SK-N-SH (cell line): ENCODE measurements at regions not wholly inside any gene's neighbourhood (a gene's known extent, or its start where the extent isn't known, plus 50 kb on each side); places are given as distances from the start of the nearest gene placed in this dataset.

Source experiments
- CTCF ChIA-PET: fragments of 300-600, 350-600 bp; formaldehyde crosslinking; extraction: SDS; loops from one replicate; lab custom pipeline; 2021; lab: Yijun Ruan, JAX
- POLR2A ChIA-PET: fragments of 350-600 bp; sonication (Branson Sonifier 250); formaldehyde crosslinking; extraction: SDS; loops from one replicate; lab custom pipeline; 2020; ENCODE audit warnings: antibody characterized with exemption, inconsistent platforms; lab: Yijun Ruan, JAX
- DNase-seq: peaks from one replicate; pipeline ENCODE4 v3.0.0; 2012
- H2AFZ ChIP-seq: fragments of 200-600 bp; sonication (generic); 2 replicates; pipeline ENCODE4 v1.8.1; 2016; ENCODE audit warnings: antibody characterized with exemption, mild to moderate bottlenecking, low read depth
- H3F3A ChIP-seq: fragments of 200-600 bp; sonication (generic); replicated peaks from 2 replicates; pipeline ENCODE3; 2016; ENCODE audit warnings: antibody characterized with exemption, mild to moderate bottlenecking; ENCODE audit not compliant: insufficient read depth
- H3K27ac ChIP-seq, 2 experiments: fragments of 200-500 bp in 1 of 2; fragments of 200-600 bp in 1 of 2; sonication (Bioruptor generic) in 1 of 2; sonication (generic), shearing (Covaris generic) in 1 of 2; 2 replicates each; pipeline versions ENCODE4 v1.5.1 to v1.6.1; 2014 to 2016; ENCODE audit warnings: low read depth in 2 of 2, inconsistent platforms in 1 of 2, low read length in 1 of 2, mild to moderate bottlenecking in 1 of 2, mixed read lengths in 1 of 2
- H3K27me3 ChIP-seq: fragments of 200-600 bp; sonication (generic), shearing (Covaris generic); 2 replicates; pipeline ENCODE4 v1.6.1; 2016; ENCODE audit warnings: mixed run types; ENCODE audit not compliant: insufficient read depth
- H3K36me3 ChIP-seq, 2 experiments: fragments of 200-500 bp in 1 of 2; fragments of 200-600 bp in 1 of 2; sonication (Bioruptor generic) in 1 of 2; sonication (generic) in 1 of 2; replicated peaks in 1 of 2; 2 replicates each; pipeline versions ENCODE3 to v1.5.1; 2014 to 2016; ENCODE audit warnings: low read length in 1 of 2, mild to moderate bottlenecking in 1 of 2; ENCODE audit not compliant: insufficient read depth in 2 of 2, control insufficient read depth in 1 of 2
- H3K4me1 ChIP-seq, 2 experiments: fragments of 200-500 bp in 1 of 2; fragments of 200-600 bp in 1 of 2; sonication (Bioruptor generic) in 1 of 2; sonication (generic), shearing (Covaris generic) in 1 of 2; 2 replicates each; pipeline versions ENCODE4 v1.5.1 to v1.6.1; 2014 to 2016; ENCODE audit warnings: low read depth in 1 of 2, low read length in 1 of 2, mixed run types in 1 of 2; ENCODE audit not compliant: insufficient read depth in 2 of 2, control insufficient read depth in 1 of 2
- H3K4me2 ChIP-seq: fragments of 200-600 bp; sonication (generic), shearing (Covaris generic); 2 replicates; pipeline ENCODE4 v1.6.1; 2017; ENCODE audit warnings: mixed run types
- H3K4me3 ChIP-seq, 2 experiments: fragments of 200-500 bp in 1 of 2; fragments of 200-600 bp in 1 of 2; sonication (Bioruptor generic) in 1 of 2; sonication (generic), shearing (Covaris generic) in 1 of 2; 2 replicates each; pipeline versions ENCODE4 v1.5.1 to v1.8.1; 2014 to 2016; ENCODE audit warnings: low read depth in 2 of 2, inconsistent platforms in 1 of 2, low read length in 1 of 2, mild to moderate bottlenecking in 1 of 2, mixed read lengths in 1 of 2, moderate library complexity in 1 of 2
- H3K79me2 ChIP-seq: fragments of 200-600 bp; sonication (generic); 2 replicates; pipeline ENCODE4 v1.8.1; 2017; ENCODE audit warnings: mild to moderate bottlenecking; ENCODE audit not compliant: insufficient read depth
- H3K9ac ChIP-seq: fragments of 200-600 bp; sonication (generic); 2 replicates; pipeline ENCODE4 v1.6.1; 2017; ENCODE audit warnings: mixed run types
- H3K9me2 ChIP-seq: fragments of 200-600 bp; sonication (generic); 2 replicates; pipeline ENCODE4 v1.6.1; 2017; ENCODE audit warnings: mixed run types
- H3K9me3 ChIP-seq: fragments of 200-600 bp; sonication (generic); 2 replicates; pipeline ENCODE4 v1.6.1; 2017; ENCODE audit warnings: mixed run types, mild to moderate bottlenecking, moderate library complexity
- H4K20me1 ChIP-seq: fragments of 200-600 bp; sonication (generic); 2 replicates; pipeline ENCODE4 v1.6.1; 2017; ENCODE audit warnings: mild to moderate bottlenecking, mixed run types; ENCODE audit not compliant: insufficient read depth
- CTCF ChIP-seq: fragments of 200-600 bp; sonication (generic); IDR thresholded peaks from 2 replicates; pipeline ENCODE4 v1.6.1; 2017; ENCODE audit warnings: antibody characterized with exemption, mild to moderate bottlenecking, moderate library complexity
- EZH2phosphoT487 ChIP-seq: fragments of 200-600 bp; sonication (generic); IDR thresholded peaks from 2 replicates; pipeline ENCODE4 v1.6.1; 2017; ENCODE audit warnings: low read depth, mixed run types, mild to moderate bottlenecking, antibody characterized with exemption, moderate library complexity, borderline replicate concordance
- FOSL2 ChIP-seq: IDR thresholded peaks from 2 replicates; pipeline ENCODE4 v1.4.0; 2012; ENCODE audit warnings: low read depth, mild to moderate bottlenecking, moderate library complexity, borderline replicate concordance
- FOXM1 ChIP-seq: IDR thresholded peaks from 2 replicates; pipeline ENCODE4 v1.4.0; 2012; ENCODE audit warnings: low read depth, mild to moderate bottlenecking
- GABPA ChIP-seq: IDR thresholded peaks from 2 replicates; pipeline ENCODE4 v1.4.0; 2012; ENCODE audit warnings: low read depth, mild to moderate bottlenecking
- GATA2 ChIP-seq: sonication (generic); formaldehyde crosslinking; IDR thresholded peaks from 2 replicates; pipeline ENCODE4 v1.5.0; 2020; ENCODE audit warnings: mild to moderate bottlenecking, missing genetic modification reagents
- IRF3 ChIP-seq: fragments of 150-350 bp; IDR thresholded peaks from 2 replicates; pipeline ENCODE4 v1.6.1; 2016; ENCODE audit warnings: mild to moderate bottlenecking, low read depth, low read length
- JUND ChIP-seq: IDR thresholded peaks from 2 replicates; pipeline ENCODE4 v1.4.0; 2012
- MAX ChIP-seq: IDR thresholded peaks from 2 replicates; pipeline ENCODE4 v1.4.0; 2012; ENCODE audit warnings: low read depth
- NFIC ChIP-seq: IDR thresholded peaks from 2 replicates; pipeline ENCODE4 v1.4.0; 2012; ENCODE audit warnings: borderline replicate concordance
- NRF1 ChIP-seq: IDR thresholded peaks from 2 replicates; pipeline ENCODE4 v1.6.1; 2012; ENCODE audit warnings: low read depth, mild to moderate bottlenecking, low read length
- PBX3 ChIP-seq: IDR thresholded peaks from 2 replicates; pipeline ENCODE4; 2012
- RAD21 ChIP-seq: IDR thresholded peaks from 2 replicates; pipeline ENCODE4 v1.6.1; 2012; ENCODE audit warnings: mild to moderate bottlenecking, low read length
- RFX5 ChIP-seq: IDR thresholded peaks from 2 replicates; pipeline ENCODE4 v1.6.1; 2012; ENCODE audit warnings: mild to moderate bottlenecking, improper control_type of control experiment, low read length
- TAF1 ChIP-seq: IDR thresholded peaks from 2 replicates; pipeline ENCODE4 v1.6.1; 2012; ENCODE audit warnings: low read depth, mild to moderate bottlenecking, low read length, moderate library complexity, borderline replicate concordance
- USF2 ChIP-seq: fragments of 150-350 bp; IDR thresholded peaks from 2 replicates; pipeline ENCODE4 v1.6.1; 2017; ENCODE audit warnings: antibody characterized with exemption, low read length, low read depth, borderline replicate concordance
- WGBS: methylation state at CpG from one replicate; pipeline ENCODE4 v1.1.6; 2017; ENCODE audit warnings: low lambda C conversion rate; 5-methylcytosine and 5-hydroxymethylcytosine counted together

- CTCF ChIA-PET = interaction anchor here (0.9 kb wide), 1 partner anchor 169 kb away, joined by 3 read pairs; no protein-coding TSS in a partner anchor
Measured at GRCh38 chr2:23073056-23073455, 311.9 kb upstream of the KLHL29 start.

GRCh38 chr2:23073671-23074070 is 311.3 kb upstream of the KLHL29 start:
- H3K36me3 ChIP-seq = no peaks in the 10 kb centered on the region
- H4K20me1 ChIP-seq = no peaks in the 10 kb centered on the region
- 10% methylated on average over 2 of the region's 2 CpGs for WGBS
- H3K27me3 ChIP-seq = no peaks in the 10 kb centered on the region
- H3K27ac ChIP-seq = no peak overlapping the region
- H3K79me2 ChIP-seq = no peaks in the 10 kb centered on the region; the same call in 1 of the 2 replicates
- no peaks in the 10 kb centered on the region for H3K9me2 ChIP-seq
- TF ChIP-seq GABPA (no peak), FOSL2 (no peak)
- CTCF ChIA-PET = interaction anchor here (0.9 to 1.0 kb wide), 2 partner anchors 24 to 170 kb away, joined by 3 read pairs; no protein-coding TSS in a partner anchor
- no peak overlapping the region for H3K4me3 ChIP-seq
- H3K9me3 ChIP-seq = peaks cover 5% of the 10 kb centered on the region; the same call in 1 of the 2 replicates
- no peak overlapping the region for H3K9ac ChIP-seq
- POLR2A ChIA-PET = no interaction called here
- no peaks in the 10 kb centered on the region; a peak in 1 of 4 replicates for H3K4me1 ChIP-seq
- no peak overlapping the region for H3K4me2 ChIP-seq
- DNase-seq = no peak
- H3F3A ChIP-seq = no peaks in the 10 kb centered on the region
- H2AFZ ChIP-seq = no peak overlapping the region

More at GRCh38 chr2:23073056-23073455, 311.9 kb upstream of the KLHL29 start:
- Histone ChIP-seq H3F3A (no peaks in the 10 kb centered on the region), H3K9ac (no peak overlapping the region), H4K20me1 (no peaks in the 10 kb centered on the region), H3K9me2 (no peaks in the 10 kb centered on the region), H3K4me2 (no peak overlapping the region), H3K79me2 (no peaks in the 10 kb centered on the region; the same call in 1 of the 2 replicates), H3K27ac (no peak overlapping the region), H3K27me3 (no peaks in the 10 kb centered on the region), H3K9me3 (peaks cover 5% of the 10 kb centered on the region; the same call in 1 of the 2 replicates), H2AFZ (no peak overlapping the region), H3K36me3 (no peaks in the 10 kb centered on the region), H3K4me3 (no peak overlapping the region), H3K4me1 (no peaks in the 10 kb centered on the region; a peak in 1 of 4 replicates)
- TF ChIP-seq NFIC (no peak), PBX3 (no peak), CTCF (no peak), JUND (no peak), MAX (no peak), EZH2phosphoT487 (no peak)
- POLR2A ChIA-PET = no interaction called here
- DNase-seq = no peak

GRCh38 chr2:23077596-23077995 is 307.4 kb upstream of the KLHL29 start:
- Histone ChIP-seq H3K27me3 (no peaks in the 10 kb centered on the region), H3K27ac (no peak overlapping the region), H3K9me2 (0 out of 2 replicates have a peak, but pooled peaks cover 3% of the 10 kb centered on the region), H3F3A (no peaks in the 10 kb centered on the region), H2AFZ (no peak overlapping the region), H3K9ac (no peak overlapping the region), H3K36me3 (no peaks in the 10 kb centered on the region), H3K4me2 (no peak overlapping the region), H3K9me3 (peaks cover 13% of the 10 kb centered on the region; the same call in 1 of the 2 replicates), H3K4me3 (no peak overlapping the region), H3K4me1 (no peaks in the 10 kb centered on the region), H4K20me1 (no peaks in the 10 kb centered on the region), H3K79me2 (no peaks in the 10 kb centered on the region; the same call in 1 of the 2 replicates)
- 14% methylated on average over 4 of the region's 4 CpGs for WGBS
- DNase-seq = no peak
- POLR2A ChIA-PET = no interaction called here
- CTCF ChIA-PET = interaction anchor here (0.9 to 1.0 kb wide), 2 partner anchors 14 to 29 kb away, joined by 3 to 5 read pairs; no protein-coding TSS in a partner anchor
- no peak for TF ChIP-seq GABPA
- TF ChIP-seq GATA2 (CRISPR knock-in tag) = no peak
- no peak for TF ChIP-seq FOXM1
- TF ChIP-seq JUND = no peak
- no peak for TF ChIP-seq RFX5
- TF ChIP-seq USF2 = no peak
- no peak for TF ChIP-seq IRF3
- no peak for TF ChIP-seq RAD21
- TF ChIP-seq TAF1 = no peak
- TF ChIP-seq NRF1 = no peak
